ENCODE measurements at regions not wholly inside any gene's neighbourhood (a gene's known extent, or its start where the extent isn't known, plus 50 kb on each side); places are given as distances from the start of the nearest gene placed in this dataset.

DNA sequence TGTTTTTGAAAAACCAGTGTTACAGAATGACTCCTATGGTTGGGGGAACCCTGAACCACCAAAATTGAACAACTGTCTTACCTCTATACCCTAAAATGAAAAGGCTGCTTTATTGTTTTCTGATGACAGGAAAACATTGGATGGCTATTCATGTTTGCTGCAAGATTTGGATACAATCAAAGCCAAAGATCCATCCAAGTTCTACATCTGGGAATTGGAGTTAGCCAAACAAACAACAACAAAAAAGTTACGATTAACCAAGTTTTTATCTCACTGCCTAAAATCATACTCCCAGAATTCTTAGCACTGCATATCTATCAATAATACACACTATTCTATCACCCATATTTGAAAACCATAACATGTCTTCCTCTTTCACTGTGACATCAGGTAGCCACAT is 349.7 kb upstream of the SLC7A11 start:
- TF ChIP-seq, protein P1, sequence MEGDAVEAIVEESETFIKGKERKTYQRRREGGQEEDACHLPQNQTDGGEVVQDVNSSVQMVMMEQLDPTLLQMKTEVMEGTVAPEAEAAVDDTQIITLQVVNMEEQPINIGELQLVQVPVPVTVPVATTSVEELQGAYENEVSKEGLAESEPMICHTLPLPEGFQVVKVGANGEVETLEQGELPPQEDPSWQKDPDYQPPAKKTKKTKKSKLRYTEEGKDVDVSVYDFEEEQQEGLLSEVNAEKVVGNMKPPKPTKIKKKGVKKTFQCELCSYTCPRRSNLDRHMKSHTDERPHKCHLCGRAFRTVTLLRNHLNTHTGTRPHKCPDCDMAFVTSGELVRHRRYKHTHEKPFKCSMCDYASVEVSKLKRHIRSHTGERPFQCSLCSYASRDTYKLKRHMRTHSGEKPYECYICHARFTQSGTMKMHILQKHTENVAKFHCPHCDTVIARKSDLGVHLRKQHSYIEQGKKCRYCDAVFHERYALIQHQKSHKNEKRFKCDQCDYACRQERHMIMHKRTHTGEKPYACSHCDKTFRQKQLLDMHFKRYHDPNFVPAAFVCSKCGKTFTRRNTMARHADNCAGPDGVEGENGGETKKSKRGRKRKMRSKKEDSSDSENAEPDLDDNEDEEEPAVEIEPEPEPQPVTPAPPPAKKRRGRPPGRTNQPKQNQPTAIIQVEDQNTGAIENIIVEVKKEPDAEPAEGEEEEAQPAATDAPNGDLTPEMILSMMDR (IDR thresholded peaks at IDR 0.05) = no peak
- no peak for TF ChIP-seq POLR2A (IDR thresholded peaks at IDR 0.05)

All from esophagus squamous epithelium (tissue), 4 donors.